ENCODE measurements at regions not wholly inside any gene's neighbourhood (a gene's known extent, or its start where the extent isn't known, plus 50 kb on each side); places are given as distances from the start of the nearest gene placed in this dataset.

- Histone ChIP-seq H3K27me3 (replicated peaks in 1 of 2; ENCODE audit: control insufficient read depth in 2 of 2, extremely low read depth in 1 of 2, insufficient read depth in 2 of 2, low read length in 1 of 2) (peaks cover 0 to 2% of the 10 kb centered on the region in 2 experiments), H3K36me3 (ENCODE audit: control insufficient read depth in 2 of 2, extremely low read depth in 1 of 2, insufficient read depth in 1 of 2, low read length in 1 of 2) (no peaks in the 10 kb centered on the region), H3K9me3 (no peaks in the 10 kb centered on the region), H3K27ac (ENCODE audit: low read length) (no peak overlapping the region), H3K4me3 (ENCODE audit: control insufficient read depth in 1 of 2, extremely low read depth in 1 of 2, low read length in 1 of 2) (no peak overlapping the region), H3K4me1 (ENCODE audit: control insufficient read depth in 1 of 2, extremely low read depth in 1 of 2, insufficient read depth in 2 of 2, low read length in 2 of 2) (no peaks in the 10 kb centered on the region)
- H3K27me3 Mint-ChIP-seq, result peaks cover 17 to 43% of the 10 kb centered on the region in 2 donors
- H3K4me1 Mint-ChIP-seq, result no peaks in the 10 kb centered on the region
- ATAC-seq (replicated peaks in 1 of 4) (no peak), DNase-seq (no peak)
- H3K9me3 Mint-ChIP-seq, result peaks cover under 1 to 5% (median 3%) of the 10 kb centered on the region in 3 donors
- H3K4me3 Mint-ChIP-seq, result no peak overlapping the region
- H3K36me3 Mint-ChIP-seq, result no peaks in the 10 kb centered on the region
- 88% methylated on average over 2 of the region's 3 CpGs for WGBS (ENCODE audit: insufficient coverage)
- CTCF ChIA-PET, result no interaction called here
- no peak overlapping the region for H3K27ac Mint-ChIP-seq
- POLR2A ChIA-PET, result no interaction called here
Measured at GRCh38 chr1:170219163-170219562, 73.4 kb downstream of the NTMT2 start.

GRCh38 chr1:170221031-170221430 lies 75.3 kb downstream of the NTMT2 start:
- Mint-ChIP-seq H3K27me3 (peaks cover 6 to 31% of the 10 kb centered on the region in 2 donors), H3K4me1 (no peaks in the 10 kb centered on the region), H3K4me3 (no peak overlapping the region), H3K36me3 (no peaks in the 10 kb centered on the region), H3K27ac (no peak overlapping the region), H3K9me3 (peaks cover 2 to 5% (median 3%) of the 10 kb centered on the region in 3 donors)
- ChIA-PET POLR2A (no interaction called here), CTCF (no interaction called here)
- Histone ChIP-seq H3K4me1 (ENCODE audit: control insufficient read depth in 1 of 2, extremely low read depth in 1 of 2, insufficient read depth in 2 of 2, low read length in 2 of 2) (no peaks in the 10 kb centered on the region), H3K4me3 (ENCODE audit: control insufficient read depth in 1 of 2, extremely low read depth in 1 of 2, low read length in 1 of 2) (no peak overlapping the region), H3K27me3 (replicated peaks in 1 of 2; ENCODE audit: control insufficient read depth in 2 of 2, extremely low read depth in 1 of 2, insufficient read depth in 2 of 2, low read length in 1 of 2) (no peaks in the 10 kb centered on the region), H3K36me3 (ENCODE audit: control insufficient read depth in 2 of 2, extremely low read depth in 1 of 2, insufficient read depth in 1 of 2, low read length in 1 of 2) (no peaks in the 10 kb centered on the region), H3K9me3 (no peaks in the 10 kb centered on the region), H3K27ac (ENCODE audit: low read length) (no peak overlapping the region)
- no CpG with 5 or more reads among the region's 2 CpGs for WGBS (ENCODE audit: insufficient coverage)
- DNase-seq (no peak), ATAC-seq (replicated peaks in 1 of 4) (no peak)

- Mint-ChIP-seq H3K36me3 (no peaks in the 10 kb centered on the region), H3K9me3 (peaks cover 2 to 5% (median 3%) of the 10 kb centered on the region in 3 donors), H3K27me3 (peaks cover 7 to 31% of the 10 kb centered on the region in 2 donors), H3K4me3 (no peak overlapping the region), H3K27ac (no peak overlapping the region), H3K4me1 (no peaks in the 10 kb centered on the region)
- ATAC-seq (replicated peaks in 1 of 4), result no peak
- Histone ChIP-seq H3K4me1 (ENCODE audit: control insufficient read depth in 1 of 2, extremely low read depth in 1 of 2, insufficient read depth in 2 of 2, low read length in 2 of 2) (no peaks in the 10 kb centered on the region), H3K9me3 (no peaks in the 10 kb centered on the region), H3K27me3 (replicated peaks in 1 of 2; ENCODE audit: control insufficient read depth in 2 of 2, extremely low read depth in 1 of 2, insufficient read depth in 2 of 2, low read length in 1 of 2) (no peaks in the 10 kb centered on the region), H3K4me3 (ENCODE audit: control insufficient read depth in 1 of 2, extremely low read depth in 1 of 2, low read length in 1 of 2) (no peak overlapping the region), H3K27ac (ENCODE audit: low read length) (no peak overlapping the region), H3K36me3 (ENCODE audit: control insufficient read depth in 2 of 2, extremely low read depth in 1 of 2, insufficient read depth in 1 of 2, low read length in 1 of 2) (no peaks in the 10 kb centered on the region)
- no peak for DNase-seq
- POLR2A ChIA-PET, result no interaction called here
- no CpG with 5 or more reads among the region's 2 CpGs for WGBS (ENCODE audit: insufficient coverage)
- CTCF ChIA-PET, result no interaction called here
Measured at GRCh38 chr1:170221495-170221894, 75.7 kb downstream of the NTMT2 start.

- CTCF ChIA-PET, result no interaction called here
Measured at GRCh38 chr1:170224469-170224868, 78.7 kb downstream of the NTMT2 start.

GRCh38 chr1:170225781-170226530 lies 80.2 kb downstream of the NTMT2 start:
- Mint-ChIP-seq H3K27ac (no peak overlapping the region), H3K4me3 (no peak overlapping the region), H3K36me3 (no peaks in the 10 kb centered on the region), H3K9me3 (peaks cover 2 to 5% (median 3%) of the 10 kb centered on the region in 3 donors), H3K27me3 (peaks cover 5 to 23% of the 10 kb centered on the region in 2 donors), H3K4me1 (no peaks in the 10 kb centered on the region)
- CTCF ChIA-PET, result no interaction called here
- Histone ChIP-seq H3K36me3 (ENCODE audit: control insufficient read depth in 2 of 2, extremely low read depth in 1 of 2, insufficient read depth in 1 of 2, low read length in 1 of 2) (no peaks in the 10 kb centered on the region), H3K27me3 (replicated peaks in 1 of 2; ENCODE audit: control insufficient read depth in 2 of 2, extremely low read depth in 1 of 2, insufficient read depth in 2 of 2, low read length in 1 of 2) (peaks cover 0 to 3% of the 10 kb centered on the region in 2 experiments), H3K27ac (ENCODE audit: low read length) (no peak overlapping the region), H3K4me3 (ENCODE audit: control insufficient read depth in 1 of 2, extremely low read depth in 1 of 2, low read length in 1 of 2) (no peak overlapping the region), H3K9me3 (no peaks in the 10 kb centered on the region), H3K4me1 (ENCODE audit: control insufficient read depth in 1 of 2, extremely low read depth in 1 of 2, insufficient read depth in 2 of 2, low read length in 2 of 2) (no peaks in the 10 kb centered on the region)
- POLR2A ChIA-PET, result no interaction called here
- ATAC-seq (replicated peaks in 1 of 4) (no peak), DNase-seq (no peak)
- WGBS (ENCODE audit: insufficient coverage), result no CpG with 5 or more reads among the region's 2 CpGs

More at GRCh38 chr1:170224469-170224868, 78.7 kb downstream of the NTMT2 start:
- DNase-seq, result no peak
- WGBS (ENCODE audit: insufficient coverage), result no CpG with 5 or more reads among the region's 3 CpGs
- Mint-ChIP-seq H3K4me1 (no peaks in the 10 kb centered on the region), H3K27ac (no peak overlapping the region), H3K27me3 (peaks cover 7 to 31% of the 10 kb centered on the region in 2 donors), H3K4me3 (no peak overlapping the region), H3K9me3 (peaks cover 2 to 5% (median 3%) of the 10 kb centered on the region in 3 donors), H3K36me3 (no peaks in the 10 kb centered on the region)
- POLR2A ChIA-PET, result no interaction called here
- H3K9me3 ChIP-seq, result no peaks in the 10 kb centered on the region
- no peaks in the 10 kb centered on the region for H3K36me3 ChIP-seq (ENCODE audit: control insufficient read depth in 2 of 2, extremely low read depth in 1 of 2, insufficient read depth in 1 of 2, low read length in 1 of 2)
- H3K4me1 ChIP-seq (ENCODE audit: control insufficient read depth in 1 of 2, extremely low read depth in 1 of 2, insufficient read depth in 2 of 2, low read length in 2 of 2), result no peaks in the 10 kb centered on the region
- no peak for ATAC-seq (replicated peaks in 1 of 4)
- H3K27me3 ChIP-seq (replicated peaks in 1 of 2; ENCODE audit: control insufficient read depth in 2 of 2, extremely low read depth in 1 of 2, insufficient read depth in 2 of 2, low read length in 1 of 2), result peaks cover 0 to 3% of the 10 kb centered on the region in 2 experiments
- H3K4me3 ChIP-seq (ENCODE audit: control insufficient read depth in 1 of 2, extremely low read depth in 1 of 2, low read length in 1 of 2), result no peak overlapping the region
- no peak overlapping the region for H3K27ac ChIP-seq (ENCODE audit: low read length)

- Mint-ChIP-seq H3K27me3 (peaks cover 6 to 23% of the 10 kb centered on the region in 2 donors), H3K4me1 (no peaks in the 10 kb centered on the region), H3K27ac (no peak overlapping the region), H3K4me3 (no peak overlapping the region), H3K9me3 (peaks cover 2 to 5% (median 3%) of the 10 kb centered on the region in 3 donors), H3K36me3 (no peaks in the 10 kb centered on the region)
- CTCF ChIA-PET, result no interaction called here
- POLR2A ChIA-PET, result no interaction called here
- H3K4me1 ChIP-seq (ENCODE audit: control insufficient read depth in 1 of 2, extremely low read depth in 1 of 2, insufficient read depth in 2 of 2, low read length in 2 of 2), result no peaks in the 10 kb centered on the region
- H3K27me3 ChIP-seq (replicated peaks in 1 of 2; ENCODE audit: control insufficient read depth in 2 of 2, extremely low read depth in 1 of 2, insufficient read depth in 2 of 2, low read length in 1 of 2), result peaks cover 0 to 3% of the 10 kb centered on the region in 2 experiments
- DNase-seq (no peak), ATAC-seq (replicated peaks in 1 of 4) (no peak)
- WGBS (ENCODE audit: insufficient coverage), result no CpG with 5 or more reads among the region's 1 CpG
- no peaks in the 10 kb centered on the region for H3K9me3 ChIP-seq
- no peak overlapping the region for H3K4me3 ChIP-seq (ENCODE audit: control insufficient read depth in 1 of 2, extremely low read depth in 1 of 2, low read length in 1 of 2)
- H3K36me3 ChIP-seq (ENCODE audit: control insufficient read depth in 2 of 2, extremely low read depth in 1 of 2, insufficient read depth in 1 of 2, low read length in 1 of 2), result no peaks in the 10 kb centered on the region
- H3K27ac ChIP-seq (ENCODE audit: low read length), result no peak overlapping the region
Measured at GRCh38 chr1:170226767-170227166, 81.0 kb downstream of the NTMT2 start.

All from T-cell (primary cell).